Activated T-cell treated with anti-CD3 and anti-CD28 coated beads, Interleukin-2, amount 50 U/mL, for 48 hours (primary cell): ENCODE measurements at regions not wholly inside any gene's neighbourhood (a gene's known extent, or its start where the extent isn't known, plus 50 kb on each side); places are given as distances from the start of the nearest gene placed in this dataset.

Experiments
- DNase-seq, 2 experiments: peaks; one replicate each; pipeline ENCODE4 v3.0.0-alpha.2; 2020

- DNase-seq: no peak
Measured at GRCh38 chr5:73338256-73339050, 110.1 kb downstream of the FOXD1 start.

- no peak for DNase-seq
Measured at GRCh38 chr5:73337586-73338255, 110.9 kb downstream of the FOXD1 start.

GRCh38 chr5:73336366-73336765, 112.2 kb downstream of the FOXD1 start:
- DNase-seq: no peak

- DNase-seq: no peak
Measured at GRCh38 chr5:73333944-73334703, 114.5 kb downstream of the FOXD1 start.

GRCh38 chr5:73330613-73331012, 118.0 kb downstream of the FOXD1 start:
- DNase-seq: no peak

- no peak for DNase-seq
Measured at GRCh38 chr5:73328640-73329039, 119.9 kb downstream of the FOXD1 start.

- no peak for DNase-seq
Measured at GRCh38 chr5:73327908-73328455, 120.6 kb downstream of the FOXD1 start.

GRCh38 chr5:73325546-73325945, 123.0 kb downstream of the FOXD1 start:
- DNase-seq: no peak

GRCh38 chr5:73323466-73323865, 125.1 kb downstream of the FOXD1 start:
- DNase-seq: no peak

- no peak for DNase-seq
Measured at GRCh38 chr5:73322437-73323076, 126.0 kb downstream of the FOXD1 start.

- no peak for DNase-seq
Measured at GRCh38 chr5:73321757-73322436, 126.7 kb downstream of the FOXD1 start.

GRCh38 chr5:73319036-73319435, 129.5 kb downstream of the FOXD1 start:
- DNase-seq: no peak

GRCh38 chr5:73318308-73318719, 130.3 kb downstream of the FOXD1 start:
- no peak for DNase-seq

- no peak for DNase-seq
Measured at GRCh38 chr5:73317523-73317922, 131.1 kb downstream of the FOXD1 start.

GRCh38 chr5:73314395-73315257, 134.0 kb downstream of the FOXD1 start:
- DNase-seq: no peak

GRCh38 chr5:73312872-73313510, 135.6 kb downstream of the FOXD1 start:
- DNase-seq: no peak

GRCh38 chr5:73312146-73312871, 136.3 kb downstream of the FOXD1 start:
- DNase-seq: peak in 1 of 2 experiments; percentile 23

- DNase-seq: no peak
Measured at GRCh38 chr5:73311291-73312110, 137.1 kb downstream of the FOXD1 start.
